ENCODE measurements at regions not wholly inside any gene's neighbourhood (a gene's known extent, or its start where the extent isn't known, plus 50 kb on each side); places are given as distances from the start of the nearest gene placed in this dataset.

- TF ChIP-seq PHF20 (IDR thresholded peaks at IDR 0.05; ENCODE audit: partially characterized antibody) (no peak), BRD9 (IDR thresholded peaks at IDR 0.05; ENCODE audit: low read depth, partially characterized antibody) (no peak), ZSCAN32 (CRISPR knock-in tag; IDR thresholded peaks at IDR 0.05) (no peak), NRF1 (conservative IDR thresholded peaks at IDR 0.05 in 1 of 2, IDR thresholded peaks at IDR 0.05 in 1 of 2) (no peak), EZH2 (IDR thresholded peaks at IDR 0.05; ENCODE audit: borderline replicate concordance, low read depth, low read length) (no peak), MAFK (IDR thresholded peaks at IDR 0.05; ENCODE audit: low read length) (no peak), ZBTB34 (CRISPR knock-in tag; IDR thresholded peaks at IDR 0.05) (no peak), ZNF124 (CRISPR knock-in tag; IDR thresholded peaks at IDR 0.05) (no peak), ZNF232 (CRISPR knock-in tag; IDR thresholded peaks at IDR 0.05) (no peak)
Measured at GRCh38 chr2:83795777-83796176, 663.3 kb downstream of the SUCLG1 start.
